ENCODE measurements at regions not wholly inside any gene's neighbourhood (a gene's known extent, or its start where the extent isn't known, plus 50 kb on each side); places are given as distances from the start of the nearest gene placed in this dataset.

DNA sequence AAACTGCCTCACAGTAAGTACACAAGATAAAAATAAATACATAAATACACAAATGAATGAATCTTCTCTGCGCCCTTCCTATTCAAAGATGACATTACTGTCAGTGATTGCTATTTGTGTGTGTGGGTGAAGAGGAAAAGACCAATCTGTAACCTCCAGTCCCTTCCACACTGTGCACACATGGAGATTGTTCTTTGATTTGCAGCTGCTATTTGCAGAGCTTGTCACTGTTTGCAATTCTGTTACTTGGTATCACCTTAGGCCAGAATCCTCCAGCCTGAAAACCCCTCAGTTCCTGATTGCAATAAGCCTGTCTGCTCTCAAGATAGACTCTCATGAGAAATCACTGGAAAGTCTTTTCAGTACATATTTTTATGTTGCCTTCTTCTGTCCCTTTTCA is 1314.9 kb downstream of the PCDH9 start:
- DNase-seq (ENCODE audit: extremely low spot score) = no peak
- TF ChIP-seq NFRKB (IDR thresholded peaks at IDR 0.05) (no peak), HDGF (IDR thresholded peaks at IDR 0.05; ENCODE audit: borderline replicate concordance) (no peak), ELF4 (IDR thresholded peaks at IDR 0.05) (no peak), SUZ12 (IDR thresholded peaks at IDR 0.05) (no peak), FOXK2 (IDR thresholded peaks at IDR 0.05) (no peak), CTBP1 (IDR thresholded peaks at IDR 0.05; ENCODE audit: borderline replicate concordance) (no peak), ZNF384 (IDR thresholded peaks at IDR 0.05) (no peak), TARDBP (IDR thresholded peaks at IDR 0.05) (no peak), ARNT (IDR thresholded peaks at IDR 0.05) (no peak), L3MBTL2 (conservative IDR thresholded peaks at IDR 0.05) (no peak), BHLHE40 (IDR thresholded peaks at IDR 0.05; ENCODE audit: borderline replicate concordance) (no peak), SP1 (IDR thresholded peaks at IDR 0.05) (no peak), LEF1 (IDR thresholded peaks at IDR 0.05; ENCODE audit: borderline replicate concordance) (no peak), FOXA1 (IDR thresholded peaks at IDR 0.05) (no peak), FOXM1 (IDR thresholded peaks at IDR 0.05; ENCODE audit: borderline replicate concordance) (no peak)
- TF ChIP-seq, protein P1, sequence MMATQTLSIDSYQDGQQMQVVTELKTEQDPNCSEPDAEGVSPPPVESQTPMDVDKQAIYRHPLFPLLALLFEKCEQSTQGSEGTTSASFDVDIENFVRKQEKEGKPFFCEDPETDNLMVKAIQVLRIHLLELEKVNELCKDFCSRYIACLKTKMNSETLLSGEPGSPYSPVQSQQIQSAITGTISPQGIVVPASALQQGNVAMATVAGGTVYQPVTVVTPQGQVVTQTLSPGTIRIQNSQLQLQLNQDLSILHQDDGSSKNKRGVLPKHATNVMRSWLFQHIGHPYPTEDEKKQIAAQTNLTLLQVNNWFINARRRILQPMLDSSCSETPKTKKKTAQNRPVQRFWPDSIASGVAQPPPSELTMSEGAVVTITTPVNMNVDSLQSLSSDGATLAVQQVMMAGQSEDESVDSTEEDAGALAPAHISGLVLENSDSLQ (IDR thresholded peaks at IDR 0.05) = no peak
- POLR2A ChIA-PET = no interaction called here
- CTCF ChIA-PET = no interaction called here

DNA sequence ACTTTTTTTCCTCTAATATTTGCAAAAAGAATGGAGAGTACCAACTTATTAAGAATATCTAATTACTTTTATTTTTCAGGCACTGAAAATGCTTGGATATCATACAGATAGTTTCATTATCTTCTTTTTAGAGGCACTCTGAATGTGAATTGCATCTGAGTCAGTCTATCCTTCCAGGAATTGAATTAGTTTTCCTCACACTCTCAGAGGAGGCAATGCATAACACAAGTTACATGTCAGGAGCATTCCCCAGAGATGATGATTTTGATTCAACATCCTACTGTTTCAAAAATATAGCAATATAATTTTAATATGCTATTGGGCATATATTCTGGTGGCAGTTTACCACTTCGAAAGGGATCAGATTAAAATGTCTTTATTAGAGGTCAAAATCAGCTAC is 1315.4 kb downstream of the PCDH9 start:
- ChIA-PET POLR2A (no interaction called here), CTCF (no interaction called here)

GRCh38 chr13:65913173-65913572 is 1317.0 kb downstream of the PCDH9 start:
- TF ChIP-seq LEF1 (IDR thresholded peaks at IDR 0.05; ENCODE audit: borderline replicate concordance) (no peak), FOXM1 (IDR thresholded peaks at IDR 0.05; ENCODE audit: borderline replicate concordance) (no peak)
- TF ChIP-seq, protein P1 (IDR thresholded peaks at IDR 0.05) = no peak
- CTCF ChIA-PET = no interaction called here
- POLR2A ChIA-PET = no interaction called here

More for the DNA sequence above, 1315.4 kb downstream of the PCDH9 start:
- TF ChIP-seq TARDBP (IDR thresholded peaks at IDR 0.05) = no peak
- TF ChIP-seq SP1 (IDR thresholded peaks at IDR 0.05) = no peak
- no peak for TF ChIP-seq ARNT (IDR thresholded peaks at IDR 0.05)
- no peak for TF ChIP-seq BHLHE40 (IDR thresholded peaks at IDR 0.05; ENCODE audit: borderline replicate concordance)
- TF ChIP-seq FOXA1 (IDR thresholded peaks at IDR 0.05) = no peak
- no peak for TF ChIP-seq L3MBTL2 (conservative IDR thresholded peaks at IDR 0.05)
- TF ChIP-seq SUZ12 (IDR thresholded peaks at IDR 0.05) = no peak
- TF ChIP-seq LEF1 (IDR thresholded peaks at IDR 0.05; ENCODE audit: borderline replicate concordance) = no peak
- TF ChIP-seq, protein P1 (IDR thresholded peaks at IDR 0.05) = no peak
- no peak for TF ChIP-seq ELF4 (IDR thresholded peaks at IDR 0.05)
- no peak for TF ChIP-seq HDGF (IDR thresholded peaks at IDR 0.05; ENCODE audit: borderline replicate concordance)
- TF ChIP-seq CTBP1 (IDR thresholded peaks at IDR 0.05; ENCODE audit: borderline replicate concordance) = no peak
- DNase-seq (ENCODE audit: extremely low spot score) = no peak

DNA sequence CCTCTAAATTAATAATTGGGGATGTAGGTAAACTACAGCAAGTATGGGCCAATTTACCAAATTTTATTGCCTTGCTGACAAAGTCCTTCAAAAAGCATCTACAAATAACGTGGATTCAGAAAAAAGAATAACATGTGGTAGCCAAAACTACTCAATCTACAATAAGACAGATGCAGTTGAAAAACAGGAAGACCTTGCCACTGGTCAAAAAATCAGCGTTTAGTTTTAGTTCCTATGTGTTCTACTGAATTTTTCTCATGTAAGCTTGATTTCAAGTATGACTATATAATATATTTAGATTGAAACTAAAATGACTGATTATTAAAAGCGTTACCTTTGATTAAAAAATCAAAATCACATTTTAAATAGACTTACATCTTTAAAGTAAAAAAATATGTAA is 1317.6 kb downstream of the PCDH9 start:
- no peak for TF ChIP-seq BHLHE40 (IDR thresholded peaks at IDR 0.05; ENCODE audit: borderline replicate concordance)
- POLR2A ChIA-PET = no interaction called here
- CTCF ChIA-PET = interaction anchor here (0.7 kb wide), 1 partner anchor 9 kb away, joined by 3 read pairs; no protein-coding TSS in a partner anchor
- DNase-seq (ENCODE audit: extremely low spot score) = no peak

More at GRCh38 chr13:65913173-65913572, 1317.0 kb downstream of the PCDH9 start:
- no peak for DNase-seq (ENCODE audit: extremely low spot score)

DNA sequence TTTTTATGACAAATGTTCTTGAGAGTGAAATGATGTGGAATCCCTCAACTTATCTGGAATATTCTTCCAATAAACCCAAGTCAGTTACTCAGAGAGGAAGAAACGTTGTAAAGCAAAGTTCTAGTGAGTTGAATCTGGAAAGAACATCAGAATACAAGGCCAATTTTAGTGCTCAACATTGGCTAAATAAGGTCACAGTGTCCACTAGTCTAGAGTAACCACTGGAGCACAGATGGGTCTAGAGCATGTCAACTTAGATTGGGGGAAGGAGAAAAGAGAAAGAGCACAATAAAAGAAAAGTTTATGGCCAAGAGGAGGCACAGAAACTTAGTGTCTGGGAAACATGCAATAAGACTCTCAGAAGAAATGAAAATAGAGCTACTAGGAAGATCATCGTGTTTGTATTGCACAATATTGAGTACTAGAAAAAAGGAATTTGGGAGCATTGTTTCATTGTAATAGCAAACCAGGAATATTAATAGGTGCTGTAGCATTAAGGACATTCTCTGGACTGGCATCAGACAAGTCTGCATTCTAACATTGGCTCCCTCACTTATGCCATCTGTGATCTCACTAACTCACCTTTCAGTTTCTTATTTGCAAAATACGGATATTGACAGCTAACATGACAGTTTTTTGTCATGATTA is 1318.5 kb downstream of the PCDH9 start:
- TF ChIP-seq FOXK2 (IDR thresholded peaks at IDR 0.05) (no peak), ELF4 (IDR thresholded peaks at IDR 0.05) (no peak), FOXA1 (IDR thresholded peaks at IDR 0.05) (no peak), ZNF384 (IDR thresholded peaks at IDR 0.05) (no peak), TARDBP (IDR thresholded peaks at IDR 0.05) (no peak), NFRKB (IDR thresholded peaks at IDR 0.05) (no peak), L3MBTL2 (conservative IDR thresholded peaks at IDR 0.05) (no peak), SUZ12 (IDR thresholded peaks at IDR 0.05) (no peak), BHLHE40 (IDR thresholded peaks at IDR 0.05; ENCODE audit: borderline replicate concordance) (no peak), CTBP1 (IDR thresholded peaks at IDR 0.05; ENCODE audit: borderline replicate concordance) (no peak)
- ChIA-PET POLR2A (no interaction called here), CTCF (interaction anchor here (0.7 kb wide), 1 partner anchor 9 kb away, joined by 3 read pairs; no protein-coding TSS in a partner anchor)
- no peak for DNase-seq (ENCODE audit: extremely low spot score)

GRCh38 chr13:65909501-65909900 is 1320.6 kb downstream of the PCDH9 start:
- CTCF ChIA-PET = no interaction called here
- POLR2A ChIA-PET = no interaction called here

More at GRCh38 chr13:65909501-65909900, 1320.6 kb downstream of the PCDH9 start:
- no peak for DNase-seq (ENCODE audit: extremely low spot score)
- TF ChIP-seq ZNF384 (IDR thresholded peaks at IDR 0.05) (no peak), TARDBP (IDR thresholded peaks at IDR 0.05) (no peak), BHLHE40 (IDR thresholded peaks at IDR 0.05; ENCODE audit: borderline replicate concordance) (no peak), FOXK2 (IDR thresholded peaks at IDR 0.05) (no peak), HDGF (IDR thresholded peaks at IDR 0.05; ENCODE audit: borderline replicate concordance) (no peak), ELF4 (IDR thresholded peaks at IDR 0.05) (no peak), CTBP1 (IDR thresholded peaks at IDR 0.05; ENCODE audit: borderline replicate concordance) (no peak), L3MBTL2 (conservative IDR thresholded peaks at IDR 0.05) (no peak)
- TF ChIP-seq, protein P1 (IDR thresholded peaks at IDR 0.05) = no peak

All from HEK293T (cell line).